ENCODE measurements at regions not wholly inside any gene's neighbourhood (a gene's known extent, or its start where the extent isn't known, plus 50 kb on each side); places are given as distances from the start of the nearest gene placed in this dataset.

DNA sequence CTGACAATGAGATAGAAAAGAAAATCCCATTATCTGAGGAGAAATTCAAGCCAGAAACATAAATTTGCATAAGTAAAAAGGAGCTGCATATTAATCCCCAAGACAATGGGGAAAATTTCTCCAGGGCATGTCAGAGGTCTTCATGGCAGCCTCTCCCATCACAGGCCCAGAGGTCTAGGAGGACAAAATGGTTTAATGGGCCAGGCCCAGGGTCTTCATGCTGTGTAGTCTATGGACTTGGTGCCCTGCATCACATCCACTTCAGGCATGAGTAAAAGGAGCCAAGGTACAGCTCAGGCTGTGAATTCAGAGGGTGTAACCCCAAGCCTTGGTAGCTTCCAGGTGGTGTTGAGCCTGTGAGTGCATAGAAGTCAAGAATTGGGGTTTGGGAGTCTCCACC is 1097.2 kb upstream of the RAG2 start:
- no peak for DNase-seq

DNA sequence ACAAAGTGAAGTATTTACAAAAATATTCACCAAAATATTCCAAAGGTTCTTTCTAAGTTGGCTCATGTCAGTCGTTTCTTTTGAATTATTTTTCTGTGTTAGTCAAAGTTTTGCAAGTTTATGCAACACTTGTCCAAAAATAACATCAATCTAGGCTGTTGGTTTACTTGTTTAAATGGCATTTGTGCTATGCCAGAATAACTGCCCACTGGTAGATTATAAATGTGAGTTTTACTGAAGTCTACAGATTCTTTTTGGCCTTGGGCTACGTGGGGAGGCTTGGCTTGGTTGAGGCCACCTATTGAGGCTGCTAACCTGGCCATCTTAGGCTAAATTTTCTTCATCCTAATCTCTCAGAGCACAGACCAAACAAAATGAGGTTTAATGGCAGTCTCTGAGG is 1091.9 kb upstream of the RAG2 start:
- DNase-seq: no peak

DNA sequence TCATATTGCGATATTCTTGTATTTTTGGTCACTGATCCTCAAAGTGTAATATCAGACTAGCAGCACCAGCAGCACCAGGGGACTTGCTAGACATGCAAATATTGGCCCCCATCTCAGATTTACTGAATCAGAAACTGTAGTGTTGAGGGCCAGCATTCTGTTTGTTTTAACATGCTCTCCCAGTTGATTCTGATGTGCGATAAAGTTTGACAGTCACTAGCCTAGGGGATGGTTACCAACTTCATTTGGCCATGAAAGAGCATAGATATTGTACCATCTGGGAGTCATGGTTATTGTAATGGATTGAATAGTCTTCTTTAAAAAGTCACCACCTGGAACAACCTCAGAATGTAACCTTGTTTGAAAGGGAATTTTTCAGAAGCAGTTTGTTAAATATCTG is 1090.4 kb upstream of the RAG2 start:
- DNase-seq: no peak

DNA sequence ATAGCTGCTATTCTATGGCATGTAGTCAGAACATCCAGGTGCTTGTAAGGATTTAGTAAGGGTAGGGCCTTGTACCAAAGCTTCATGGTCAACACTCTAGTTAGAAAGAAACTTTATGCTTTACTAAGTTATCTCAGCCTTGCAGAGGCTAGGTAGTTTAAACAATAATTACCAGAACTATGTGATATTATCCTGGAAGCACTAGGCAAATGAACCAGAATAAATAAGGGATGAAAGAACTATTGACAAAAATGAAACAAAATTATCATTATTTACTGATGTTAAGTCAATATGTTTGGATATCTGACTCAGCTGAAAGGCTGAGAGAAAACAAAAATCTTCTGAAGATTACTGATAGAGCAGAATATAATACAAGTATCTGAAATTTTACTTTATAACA is 1089.1 kb upstream of the RAG2 start:
- no peak for DNase-seq

DNA sequence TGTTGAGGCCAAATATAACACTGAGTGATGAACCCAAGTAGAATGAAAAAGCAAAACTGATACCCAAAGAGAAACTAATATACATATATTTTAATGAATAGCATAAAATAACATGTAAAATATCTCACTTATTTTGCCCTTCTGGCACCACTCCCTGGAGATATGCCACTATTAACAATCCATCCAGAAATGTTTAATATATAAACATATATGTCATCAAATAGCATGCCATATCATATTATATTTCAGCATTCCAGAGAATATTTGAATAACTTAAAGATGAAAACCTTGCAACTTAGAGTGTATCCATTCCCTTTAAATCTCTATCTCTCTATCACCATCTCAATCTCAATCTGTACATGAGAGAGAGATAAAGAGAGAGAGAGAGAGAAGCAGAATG is 1073.3 kb upstream of the RAG2 start:
- DNase-seq: no peak

DNA sequence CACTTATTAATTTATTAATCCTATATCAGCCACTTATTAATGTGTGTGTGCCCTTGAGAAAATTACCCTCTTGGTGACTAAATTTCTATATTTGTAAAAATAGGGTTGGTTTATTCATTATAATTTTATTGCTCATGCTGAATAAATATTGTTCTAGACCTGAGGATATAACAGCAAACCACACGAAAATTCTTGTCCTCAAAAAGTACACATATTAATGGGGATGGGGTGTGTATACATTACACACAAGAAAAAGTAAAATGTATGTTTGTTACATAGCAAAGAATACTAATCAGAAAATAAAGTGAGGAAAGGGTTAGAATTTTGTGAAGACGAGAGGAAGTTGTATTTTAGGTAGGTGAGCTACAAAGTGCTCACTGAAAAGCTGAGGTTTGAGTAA is 1068.9 kb upstream of the RAG2 start:
- no peak for DNase-seq

DNA sequence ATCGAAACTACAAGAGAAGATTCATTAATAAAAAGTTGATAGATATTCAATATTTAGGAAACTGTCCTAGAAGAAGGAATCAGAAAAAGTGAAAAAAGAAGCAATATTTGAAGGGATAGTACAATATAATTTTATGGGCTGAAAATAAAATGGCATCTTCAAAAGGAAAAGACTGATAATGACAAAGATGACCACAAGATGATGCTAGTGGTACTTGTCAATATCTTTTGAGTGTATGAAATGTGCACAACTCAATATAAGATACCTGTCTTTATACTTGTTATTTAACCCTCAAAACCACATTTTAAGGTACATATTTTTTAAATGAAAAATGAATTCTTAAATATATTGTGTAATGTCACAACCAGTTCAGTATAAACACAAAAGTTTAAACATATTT is 1059.6 kb upstream of the RAG2 start:
- no peak for DNase-seq

DNA sequence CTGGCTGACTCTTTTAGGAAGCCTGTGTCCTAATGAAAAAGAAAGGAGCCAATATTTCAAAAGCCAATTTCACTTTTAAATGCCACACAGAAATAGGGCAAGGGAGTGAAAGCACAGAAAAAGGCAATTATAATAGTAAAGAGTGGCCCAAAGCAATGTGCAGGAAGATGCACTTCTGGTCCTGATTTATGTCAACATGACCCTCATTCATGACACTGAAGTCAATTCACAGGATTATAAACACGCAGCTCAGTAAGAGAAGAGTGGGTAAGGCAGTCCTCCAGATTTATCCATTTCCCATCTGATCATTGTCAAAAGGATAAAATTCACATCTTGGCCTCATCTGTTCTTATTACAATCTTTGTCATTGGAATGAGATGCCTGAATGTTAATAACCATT is 1049.7 kb upstream of the RAG2 start:
- DNase-seq: no peak

DNA sequence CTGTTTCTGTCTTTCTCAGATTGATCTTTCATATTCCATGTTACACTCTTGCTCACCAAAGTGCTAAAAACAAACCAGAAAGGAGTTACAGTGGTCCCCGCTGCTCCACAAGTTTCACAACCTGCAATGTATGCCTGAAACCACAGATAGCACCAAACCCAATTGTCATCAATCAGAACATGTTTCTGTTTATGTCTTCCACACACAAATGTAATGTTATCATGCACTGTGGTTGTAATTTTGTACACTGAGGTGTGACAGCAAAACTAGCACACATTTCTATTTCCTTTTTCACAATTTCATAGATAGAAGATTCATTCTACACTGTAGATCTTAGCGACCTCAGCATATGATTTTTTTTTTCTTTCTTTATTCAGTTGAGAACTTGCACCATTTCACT is 1045.9 kb upstream of the RAG2 start:
- DNase-seq: no peak

DNA sequence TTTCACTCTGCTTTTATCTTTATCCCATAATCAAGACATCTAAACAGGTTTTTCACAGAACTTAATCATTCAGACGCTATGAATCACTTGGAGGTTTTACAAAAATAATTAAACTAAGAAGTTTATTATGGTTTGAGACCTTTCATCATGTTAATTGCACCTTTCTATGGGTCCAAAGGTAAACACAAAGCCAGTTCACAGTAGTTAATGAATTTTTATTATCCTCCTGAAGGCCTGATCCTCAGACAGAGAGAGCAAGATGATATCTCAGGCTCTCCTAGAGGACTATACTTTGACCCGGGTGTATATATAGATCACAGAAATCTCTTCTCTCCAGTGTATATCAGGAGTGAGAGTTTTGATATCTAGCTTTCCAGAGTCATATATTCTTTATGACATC is 1044.3 kb upstream of the RAG2 start:
- DNase-seq: no peak

DNA sequence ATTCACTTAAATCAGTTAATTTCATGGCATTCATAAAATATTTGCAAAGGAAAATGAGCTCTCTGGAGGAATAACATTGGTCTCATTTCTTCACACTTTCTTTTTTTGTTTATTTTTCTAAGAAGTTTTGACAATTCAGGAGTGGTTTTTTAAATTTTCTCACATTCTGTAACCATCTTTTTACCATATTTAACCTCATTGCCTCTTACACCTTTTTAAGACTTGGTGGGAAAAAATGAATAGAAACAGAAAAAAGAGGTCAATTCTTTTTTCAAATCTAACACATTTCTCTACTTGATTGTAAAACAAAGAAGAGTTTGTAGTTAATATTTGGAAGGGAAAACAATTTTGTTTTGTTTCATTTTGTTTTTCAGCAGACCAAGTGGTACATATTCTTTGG is 1034.7 kb upstream of the RAG2 start:
- no peak for DNase-seq

DNA sequence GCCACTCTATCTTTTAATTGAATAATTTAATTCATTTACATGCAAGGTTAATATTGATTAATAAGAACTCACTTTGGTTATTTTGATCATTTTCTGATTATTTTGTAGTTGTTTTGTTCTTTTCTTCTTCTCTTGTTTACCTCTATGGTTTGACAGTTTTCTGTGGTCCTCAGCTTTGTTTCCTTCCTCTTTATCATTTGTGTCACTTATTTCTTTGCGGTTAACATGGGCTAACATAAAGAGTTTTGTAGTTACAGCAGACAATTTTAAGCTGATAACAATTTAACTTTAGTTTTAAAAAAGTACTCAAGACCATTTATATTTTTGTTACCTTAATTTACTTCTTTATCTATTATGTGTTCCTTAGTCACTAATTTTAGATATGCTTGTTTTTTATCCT is 1032.8 kb upstream of the RAG2 start:
- no peak for DNase-seq

DNA sequence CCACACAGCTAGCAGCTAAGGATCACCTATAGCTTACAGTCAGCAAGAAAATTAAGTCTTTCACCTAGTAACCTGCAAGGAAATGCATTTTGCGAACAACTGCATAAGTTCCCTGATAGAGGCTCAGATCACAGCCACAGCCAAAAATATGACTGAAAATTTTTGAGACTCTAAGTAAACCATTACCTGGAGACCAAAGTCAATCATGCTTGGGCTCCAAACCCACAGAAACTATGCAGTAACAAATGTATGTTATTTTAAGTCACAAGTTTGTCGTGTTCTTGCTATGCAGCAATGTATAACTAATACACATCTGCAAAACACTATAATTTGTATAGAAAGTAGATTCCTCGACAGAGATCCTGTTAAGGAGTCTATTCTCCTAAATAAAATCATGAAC is 1025.7 kb upstream of the RAG2 start:
- no peak for DNase-seq

DNA sequence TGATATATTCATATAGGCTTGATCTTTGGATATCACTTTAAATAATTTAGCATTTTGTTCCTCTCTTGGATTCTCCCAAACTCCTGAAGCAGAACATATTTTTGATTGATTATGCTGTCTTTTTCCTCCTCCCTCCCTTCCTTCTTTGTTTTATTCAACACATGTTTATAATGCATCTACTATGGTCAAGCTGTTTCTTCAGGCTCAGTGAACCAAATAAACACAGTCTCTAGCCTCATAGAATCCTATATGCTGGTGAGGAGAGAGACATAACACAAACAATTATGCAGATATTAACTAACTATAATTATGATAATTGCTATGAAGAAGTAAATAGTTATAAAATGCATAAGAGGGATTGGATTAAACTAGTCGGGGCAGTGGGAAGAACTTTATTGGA is 1023.6 kb upstream of the RAG2 start:
- no peak for DNase-seq

DNA sequence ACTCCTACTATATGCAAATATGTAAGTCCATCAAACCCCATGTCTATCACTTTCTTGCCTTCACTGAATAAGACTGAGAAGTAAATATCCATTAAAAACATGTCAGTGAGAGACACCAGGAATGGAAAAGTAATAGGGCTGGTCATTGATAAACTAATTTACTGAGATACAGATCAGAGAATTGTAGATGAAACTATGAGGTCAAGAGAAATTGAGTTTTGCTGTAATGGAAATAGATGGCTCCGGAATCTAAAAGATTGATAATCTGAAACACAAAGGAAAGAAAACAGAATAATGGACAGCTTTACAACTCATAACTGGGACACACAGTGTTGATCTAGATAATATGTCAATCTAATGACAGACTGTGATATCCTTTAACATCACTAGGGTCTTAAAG is 1018.3 kb upstream of the RAG2 start:
- no peak for DNase-seq

DNA sequence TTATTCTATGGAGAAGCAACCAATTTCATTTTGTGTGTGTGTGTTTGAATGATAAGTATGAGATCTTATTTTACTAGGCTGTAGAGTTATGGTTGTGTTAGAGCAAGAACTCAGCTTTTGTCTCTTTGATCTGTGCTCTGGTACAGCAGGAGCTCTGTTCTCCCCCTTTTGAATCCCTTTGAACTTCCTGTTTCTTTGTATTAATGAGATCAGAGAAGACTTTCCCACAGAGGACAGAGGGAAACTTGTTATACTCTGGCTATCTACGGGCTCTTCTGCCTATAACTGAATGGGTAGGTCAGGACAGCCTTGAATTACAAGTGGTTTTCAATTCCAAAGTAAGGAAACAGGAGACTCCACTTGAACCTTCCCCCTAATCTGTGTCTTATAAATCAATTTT is 1015.0 kb upstream of the RAG2 start:
- DNase-seq: no peak

DNA sequence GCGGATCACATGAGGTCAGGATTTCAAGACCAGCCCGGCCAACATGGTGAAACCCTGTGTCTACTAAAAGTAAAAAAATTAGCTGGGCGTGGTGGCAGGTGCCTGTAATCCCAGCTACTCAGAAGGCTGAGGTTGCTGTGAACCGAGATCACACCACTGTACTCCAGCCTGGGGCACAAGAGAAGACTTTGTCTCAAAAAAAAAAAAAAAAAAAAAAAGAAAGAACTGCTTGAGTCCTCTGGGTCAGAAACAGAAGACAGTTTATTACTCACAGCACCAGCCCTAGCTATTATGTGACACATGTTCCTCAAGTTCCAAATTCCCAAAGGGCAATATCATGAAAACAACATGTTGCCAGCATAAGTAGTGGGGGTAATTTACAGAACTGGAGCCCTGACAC is 1014.1 kb upstream of the RAG2 start:
- no peak for DNase-seq

DNA sequence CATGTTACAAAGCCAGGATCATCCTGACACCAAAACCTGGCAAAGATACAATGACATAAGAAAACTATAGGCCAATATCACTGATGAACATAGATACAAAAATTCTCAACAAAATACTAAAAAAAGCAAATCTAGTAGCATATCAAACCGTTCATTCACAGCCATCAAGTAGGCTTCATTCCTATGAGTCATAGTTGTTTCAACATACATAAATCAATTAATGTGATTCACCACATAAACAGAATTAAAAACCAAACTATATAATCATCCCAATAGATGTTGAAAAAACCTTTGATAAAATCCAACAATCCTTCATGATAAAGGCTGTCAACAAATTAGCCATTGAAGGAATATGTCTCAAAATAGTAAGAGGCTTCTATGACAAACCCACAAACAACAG is 1007.2 kb upstream of the RAG2 start:
- no peak for DNase-seq

DNA sequence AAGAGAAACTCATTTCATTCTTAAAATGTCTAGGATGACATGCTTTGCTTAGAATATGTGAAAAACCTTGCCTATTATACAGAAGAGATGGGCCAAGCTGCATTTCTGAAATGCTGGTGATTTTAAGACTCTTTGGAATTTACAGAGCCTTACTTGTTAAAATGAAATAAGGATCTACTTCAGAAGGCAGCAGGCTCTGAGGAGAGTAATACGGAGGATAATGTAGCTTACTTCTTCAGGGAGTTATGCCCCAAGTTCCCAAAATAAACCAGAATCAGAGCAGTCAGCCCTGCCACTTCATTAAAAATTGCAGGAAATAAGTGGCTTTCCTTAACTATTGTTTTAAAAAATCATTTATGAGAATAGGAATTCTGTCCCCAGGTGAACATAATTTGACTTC is 1000.3 kb upstream of the RAG2 start:
- no peak for DNase-seq

DNA sequence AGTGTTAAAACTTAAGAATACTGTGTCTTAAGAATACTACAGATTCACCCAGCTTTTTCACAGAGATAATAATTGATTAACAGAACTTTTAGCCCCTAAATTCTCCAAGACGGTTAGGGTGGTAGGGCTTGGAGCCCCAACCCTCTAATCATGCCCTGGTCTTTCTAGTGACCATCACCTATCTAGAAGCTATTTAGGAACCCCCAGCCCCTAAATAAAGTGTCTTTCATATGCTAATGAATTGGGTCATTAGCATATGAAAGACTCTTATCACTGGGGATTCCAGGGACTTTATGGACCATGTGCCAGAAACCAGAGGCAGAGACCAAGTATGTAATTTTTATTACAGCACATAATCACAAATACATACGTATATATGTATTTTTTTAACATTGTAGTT is 999.7 kb upstream of the RAG2 start:
- no peak for DNase-seq

DNA sequence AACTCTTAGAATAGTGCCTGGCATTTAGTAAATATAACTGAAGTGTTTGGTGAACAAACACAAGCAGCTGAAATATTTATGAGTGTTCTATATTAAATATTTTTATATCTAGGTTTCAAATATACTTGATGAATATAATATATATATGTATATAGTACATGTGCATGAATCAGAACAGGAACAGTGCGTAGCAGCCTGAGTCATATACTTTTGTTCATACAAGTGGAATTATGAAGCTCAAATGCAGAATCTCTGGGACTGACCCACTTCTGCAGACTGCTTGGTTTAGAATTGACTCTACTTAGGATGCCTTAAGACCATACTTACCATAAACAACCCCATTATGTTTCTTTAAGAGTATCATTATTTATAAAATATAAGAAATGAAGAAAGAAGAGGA is 997.8 kb upstream of the RAG2 start:
- no peak for DNase-seq

DNA sequence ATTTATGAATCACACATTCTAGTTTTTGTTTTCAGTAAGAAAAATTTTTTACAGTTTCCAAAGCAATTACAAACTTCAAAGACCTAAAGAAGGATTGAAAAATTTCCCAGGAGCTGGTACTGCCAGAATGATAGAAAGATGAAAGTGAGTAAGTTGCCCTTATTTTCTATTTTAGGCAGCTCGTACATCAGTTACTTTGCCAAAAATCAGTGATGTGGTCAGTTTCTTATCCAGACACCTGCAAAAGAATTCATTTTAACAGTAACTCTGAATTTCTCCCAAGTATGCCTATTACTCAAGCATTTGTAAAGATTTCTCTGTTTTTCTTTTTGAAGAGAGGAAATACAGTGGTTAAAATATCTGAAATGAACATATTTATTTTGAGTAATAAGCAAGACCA is 976.3 kb upstream of the RAG2 start:
- no peak for DNase-seq

DNA sequence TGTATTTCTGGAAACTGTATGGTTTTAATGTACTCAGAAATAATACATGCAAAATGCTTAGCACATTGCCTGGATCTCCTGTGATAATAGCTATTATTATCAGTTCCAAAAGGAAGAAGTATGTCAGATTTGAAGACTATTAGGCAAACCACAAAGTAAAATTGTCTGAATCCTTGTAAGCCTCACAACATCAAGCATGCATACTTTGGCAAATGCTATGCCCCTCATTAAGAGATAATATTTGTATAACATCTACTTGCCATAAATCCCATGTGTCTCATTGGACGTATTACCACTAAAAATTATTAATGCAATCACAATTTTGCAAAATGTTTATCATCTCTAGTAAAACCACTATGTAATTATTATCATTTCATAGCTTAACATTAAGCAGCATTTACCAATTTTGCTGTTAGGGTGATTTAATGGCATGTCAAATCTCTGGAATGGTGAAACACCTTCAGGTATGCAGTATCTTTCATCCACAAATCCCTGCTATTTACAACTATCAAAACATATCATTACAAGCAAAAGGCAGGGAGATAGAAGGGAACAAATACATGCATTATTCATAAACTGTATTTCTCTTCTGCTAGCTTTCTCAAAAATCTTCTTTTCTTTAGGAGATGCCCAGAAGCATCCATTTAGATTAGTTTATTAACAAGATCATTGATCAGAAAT is 974.6 kb upstream of the RAG2 start:
- DNase-seq: no peak

DNA sequence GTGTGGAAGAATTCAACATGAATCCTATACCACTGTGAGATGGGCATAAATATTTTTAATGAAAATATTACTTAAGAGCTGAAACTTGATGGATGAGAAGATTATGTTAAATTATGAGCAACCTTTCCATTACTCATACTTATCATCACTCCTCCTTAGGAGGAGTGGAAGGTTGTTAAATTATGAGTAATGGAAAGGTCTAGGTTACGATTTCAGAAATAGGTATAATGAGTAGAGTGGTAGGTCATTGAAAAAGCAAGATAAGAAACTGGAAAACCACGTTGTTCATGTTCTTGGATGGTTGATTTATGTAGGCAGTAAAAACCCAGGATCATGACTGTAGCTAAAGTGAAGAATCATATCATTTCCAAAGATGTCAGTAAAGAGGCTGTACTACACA is 973.2 kb upstream of the RAG2 start:
- DNase-seq: no peak

DNA sequence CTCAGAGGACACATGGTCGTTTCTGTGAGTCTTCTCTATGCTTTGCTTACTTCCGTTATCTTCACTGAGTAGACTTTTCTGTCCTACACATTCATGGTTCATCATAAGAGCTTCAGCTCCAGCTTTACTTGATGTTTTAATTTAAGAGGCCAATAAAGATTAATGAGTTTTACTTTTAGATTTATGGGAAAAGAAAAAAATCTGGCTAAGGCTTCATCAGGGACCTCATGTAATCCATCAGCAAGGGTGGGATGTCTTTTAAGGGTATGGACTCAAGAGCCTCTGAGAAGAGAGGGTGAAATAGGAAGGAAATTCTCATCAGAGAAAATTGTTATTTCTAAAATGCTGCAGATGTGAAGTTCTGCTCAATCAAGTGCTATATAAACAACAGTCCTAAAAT is 963.0 kb upstream of the RAG2 start:
- DNase-seq: no peak

DNA sequence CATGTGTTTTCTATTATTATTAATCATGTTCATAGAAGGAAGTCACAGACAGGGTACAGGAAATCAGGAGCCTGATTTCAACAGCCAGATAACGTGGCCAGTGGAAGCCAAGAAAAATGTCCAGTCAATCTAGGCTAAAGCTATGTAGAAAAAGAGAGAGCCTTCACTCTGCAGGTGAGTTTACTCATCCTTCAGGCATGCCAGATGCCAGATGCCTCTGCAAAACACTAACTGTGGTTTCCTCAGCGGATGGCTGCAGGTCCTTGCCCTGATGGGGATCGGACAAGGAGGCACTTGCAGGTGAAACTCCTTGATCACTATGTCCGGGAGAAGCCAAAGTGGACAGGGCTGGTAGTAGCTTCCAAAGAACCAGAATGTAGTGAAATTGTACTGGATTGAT is 962.3 kb upstream of the RAG2 start:
- no peak for DNase-seq
